ENCODE measurements at regions not wholly inside any gene's neighbourhood (a gene's known extent, or its start where the extent isn't known, plus 50 kb on each side); places are given as distances from the start of the nearest gene placed in this dataset.

DNA sequence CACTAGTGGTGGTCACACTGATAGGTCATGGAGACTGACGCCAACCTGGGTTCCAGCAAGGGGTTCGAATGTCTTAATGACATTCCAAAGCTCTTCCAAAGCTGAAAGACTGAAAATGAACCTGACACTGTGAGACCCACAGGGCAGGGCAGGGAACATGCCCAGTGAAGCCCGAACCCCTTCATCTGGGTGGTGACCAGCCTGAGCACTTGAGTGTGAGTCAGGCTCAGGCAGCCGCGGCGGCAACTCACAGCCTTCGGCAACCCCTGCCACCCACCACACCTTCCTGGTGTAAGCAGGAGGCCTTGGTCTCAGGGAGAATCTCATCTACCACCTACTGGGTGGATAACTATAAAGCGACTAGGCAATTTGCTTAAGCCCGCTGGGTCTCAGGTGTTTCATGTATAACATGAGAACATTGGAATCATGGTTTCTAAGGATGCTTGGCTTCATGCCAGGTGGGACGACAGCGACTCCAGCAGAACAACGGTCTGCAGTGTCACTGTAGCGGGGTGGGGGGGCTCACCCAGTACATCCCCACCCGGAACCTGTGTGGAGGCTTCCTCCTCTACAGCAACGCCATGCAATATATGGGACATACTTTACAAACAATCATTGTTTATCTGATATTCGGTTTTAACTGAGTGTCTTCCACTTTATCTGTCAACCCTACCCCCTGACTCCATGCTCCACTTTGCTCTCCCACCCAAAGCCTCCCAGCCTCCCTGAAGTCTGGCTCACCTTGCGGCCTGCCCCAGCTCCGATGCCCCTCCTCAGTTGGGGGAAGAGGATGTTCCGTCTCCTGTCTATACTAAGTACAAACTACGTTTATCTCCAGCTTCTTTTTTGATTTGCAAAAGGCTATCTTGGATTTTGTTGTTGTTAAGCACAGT is 125.0 kb upstream of the MEF2A start:
- DNase-seq = no peak

DNA sequence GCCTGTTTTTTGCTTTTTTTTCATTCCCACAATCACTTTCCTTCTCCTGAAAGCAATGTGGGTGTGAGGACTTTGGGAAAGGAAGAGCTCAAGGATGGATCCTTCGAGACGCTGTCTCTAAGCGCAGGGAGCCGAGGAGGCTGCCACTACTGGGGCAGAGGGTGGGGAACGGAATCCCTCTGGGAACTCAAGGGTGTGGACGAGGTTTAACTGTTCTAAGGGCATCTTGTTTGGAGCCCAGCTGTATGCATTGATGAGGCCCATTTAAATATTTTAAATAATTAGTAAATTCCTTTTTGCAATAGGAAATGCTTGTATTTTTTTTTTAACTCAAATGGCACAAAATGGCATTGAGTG is 124.4 kb upstream of the MEF2A start:
- DNase-seq = no peak

DNA sequence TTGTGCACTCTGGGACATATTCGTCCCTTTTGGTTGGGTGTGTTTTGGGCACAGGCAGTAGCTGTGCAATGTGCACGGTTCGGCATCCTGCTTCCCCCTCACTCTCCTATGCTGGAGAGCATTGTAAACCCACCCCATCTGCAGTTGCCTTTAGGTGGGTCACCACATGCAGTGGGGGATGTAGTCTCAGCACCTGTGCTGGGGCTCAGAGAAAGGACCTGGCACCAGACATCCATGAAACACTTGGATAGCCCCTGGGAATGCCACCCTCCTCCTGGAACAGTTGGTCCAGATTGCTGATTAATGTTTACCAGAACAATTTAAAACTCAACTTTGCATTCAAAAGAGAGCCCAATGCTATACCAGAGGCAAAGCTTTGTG is 123.9 kb upstream of the MEF2A start:
- DNase-seq = no peak

GRCh38 chr15:99442252-99442897 is 123.4 kb upstream of the MEF2A start:
- no peak for DNase-seq

GRCh38 chr15:99443056-99443756 is 122.6 kb upstream of the MEF2A start:
- DNase-seq = no peak

DNA sequence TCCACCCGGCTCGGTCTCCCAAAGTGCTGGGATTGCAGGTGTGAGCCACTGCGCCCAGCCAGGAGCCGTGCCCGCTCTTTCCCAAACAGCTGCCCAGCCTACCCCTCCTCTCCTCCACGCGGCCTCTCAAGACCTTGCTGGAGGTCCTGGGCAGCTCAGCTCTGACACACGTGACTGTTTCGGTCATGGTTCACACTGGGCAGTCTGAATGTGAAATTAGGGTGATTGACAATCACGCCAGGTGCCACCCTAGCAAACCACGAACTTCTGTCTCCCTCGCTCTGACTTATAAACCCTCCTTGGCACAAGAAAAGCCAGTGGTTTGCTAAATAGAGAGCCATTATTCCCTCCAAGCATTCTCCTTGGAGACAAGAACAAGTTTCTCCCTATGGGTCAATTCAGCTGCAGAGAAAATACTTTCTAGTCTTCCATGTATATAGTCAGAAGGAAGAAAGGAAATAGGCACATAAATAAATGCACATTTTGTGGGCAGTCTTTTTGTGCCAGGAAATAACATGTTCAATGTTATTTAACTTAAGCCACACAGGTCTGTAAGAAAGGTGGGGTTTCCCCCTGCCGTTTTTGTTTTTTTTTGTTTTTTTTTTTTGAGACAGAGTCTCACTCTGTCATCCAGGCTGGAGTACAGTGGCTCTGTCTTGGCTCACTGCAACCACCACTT is 121.9 kb upstream of the MEF2A start:
- no peak for DNase-seq

GRCh38 chr15:99445272-99445850 is 120.4 kb upstream of the MEF2A start:
- no peak for DNase-seq

- DNase-seq = no peak
Observed at GRCh38 chr15:99446565-99447496, 119.0 kb upstream of the MEF2A start.

DNA sequence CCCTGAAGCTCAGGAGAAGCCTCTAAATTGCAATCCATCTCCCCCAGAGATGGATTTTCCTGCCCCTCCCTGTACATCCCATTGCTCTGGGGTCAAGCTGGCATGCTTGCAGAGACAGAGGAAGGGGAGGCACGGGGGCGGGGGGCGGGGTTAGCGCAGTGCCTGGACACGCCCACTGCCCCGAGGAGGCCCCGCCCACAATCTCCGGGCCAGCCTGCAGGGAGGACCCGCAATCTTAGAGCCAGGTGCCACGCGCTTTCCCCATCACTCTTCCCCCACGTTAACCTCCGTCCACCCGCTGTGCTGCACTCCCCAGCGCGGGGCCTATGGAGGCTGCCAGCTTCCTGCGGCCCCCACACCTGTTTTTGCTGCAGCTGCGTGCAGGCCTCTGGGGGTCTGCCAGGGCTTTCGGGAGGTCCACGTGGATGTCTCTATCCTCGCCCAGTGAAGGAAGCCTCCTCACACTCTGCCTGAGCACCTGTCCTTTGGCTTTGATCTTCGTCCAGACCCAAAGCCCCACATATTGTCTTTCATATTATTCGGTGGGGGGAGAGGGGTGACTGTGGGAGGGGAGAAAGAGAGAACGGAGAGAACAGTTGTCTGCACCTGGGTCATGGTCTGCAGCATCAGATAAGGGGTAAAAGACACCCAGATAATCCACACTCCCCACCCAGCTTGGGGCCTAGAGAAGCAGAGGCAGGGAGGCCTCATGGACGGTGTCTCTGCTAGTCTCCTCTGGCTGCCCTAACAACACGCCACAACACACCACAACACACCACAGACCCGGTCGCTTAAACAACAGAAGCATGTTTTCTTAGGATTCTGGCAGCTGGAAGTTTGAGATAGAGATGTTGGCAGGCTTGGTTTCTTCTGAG is 118.0 kb upstream of the MEF2A start:
- peak in 1 of 4 experiments; percentile 16 for DNase-seq

- DNase-seq = no peak
Observed at GRCh38 chr15:99449514-99449913, 116.3 kb upstream of the MEF2A start.

DNA sequence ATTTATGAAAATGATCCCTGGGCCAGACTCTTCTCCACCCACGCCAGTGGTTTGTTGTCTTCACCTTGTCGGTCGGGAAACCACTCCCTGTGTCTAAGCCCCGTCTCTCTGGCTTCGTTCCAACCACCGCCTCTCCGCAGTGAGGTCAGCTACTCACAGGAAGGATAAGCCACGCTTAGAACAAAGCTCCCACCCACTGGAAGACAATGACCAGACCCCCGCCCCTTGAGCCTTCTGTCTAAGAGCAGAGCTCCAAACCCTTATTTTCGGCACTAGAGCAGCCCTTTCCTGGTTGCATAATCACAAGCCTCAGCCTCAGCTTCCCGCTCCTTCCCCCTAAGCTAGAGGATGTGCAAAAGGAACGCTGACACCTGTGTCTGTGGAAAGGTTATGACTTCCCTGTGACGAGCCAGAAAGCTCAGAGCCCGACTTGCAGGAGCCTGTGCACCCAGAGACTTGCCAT is 114.9 kb upstream of the MEF2A start:
- peak in 2 of 4 experiments; percentile 27 to 33 for DNase-seq

DNA sequence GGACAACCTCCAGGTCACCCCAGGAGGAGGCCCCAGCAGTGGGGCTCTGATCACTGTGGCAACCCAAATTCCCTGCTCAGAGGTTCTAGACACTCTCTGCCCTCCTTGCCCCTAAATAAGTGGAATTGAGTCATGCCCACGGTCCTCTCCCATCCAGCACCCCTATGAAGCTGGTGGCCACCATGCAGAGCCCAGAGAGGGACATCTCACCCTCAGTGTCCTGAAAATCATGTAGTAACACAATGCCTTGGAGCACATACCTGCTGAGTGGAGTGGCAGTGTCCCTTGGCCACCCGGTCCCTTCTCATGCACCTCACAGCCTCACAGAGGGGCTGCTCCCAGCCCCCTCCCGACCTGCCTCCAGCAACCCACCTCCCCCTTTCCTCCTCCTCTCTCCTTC is 114.3 kb upstream of the MEF2A start:
- no peak for DNase-seq

DNA sequence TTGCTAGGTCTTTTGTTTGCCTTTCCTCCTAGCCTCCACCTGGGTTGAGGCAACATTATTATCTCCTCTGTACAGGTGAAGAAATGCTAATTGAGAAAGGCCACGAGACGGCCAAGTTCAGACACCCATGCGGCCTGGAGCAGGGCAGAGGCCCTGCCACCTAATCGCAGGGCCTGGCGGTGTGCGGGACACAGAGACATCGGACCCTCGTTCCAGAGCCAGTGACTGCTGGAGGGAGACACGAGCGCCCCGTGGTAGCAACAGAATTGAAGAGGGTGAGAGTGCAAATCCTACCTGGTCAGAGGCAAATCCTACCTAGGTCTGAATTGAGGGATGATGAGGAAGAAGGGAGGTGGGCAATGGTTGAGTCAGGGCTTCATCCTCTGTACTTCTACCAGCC is 113.8 kb upstream of the MEF2A start:
- no peak for DNase-seq

DNA sequence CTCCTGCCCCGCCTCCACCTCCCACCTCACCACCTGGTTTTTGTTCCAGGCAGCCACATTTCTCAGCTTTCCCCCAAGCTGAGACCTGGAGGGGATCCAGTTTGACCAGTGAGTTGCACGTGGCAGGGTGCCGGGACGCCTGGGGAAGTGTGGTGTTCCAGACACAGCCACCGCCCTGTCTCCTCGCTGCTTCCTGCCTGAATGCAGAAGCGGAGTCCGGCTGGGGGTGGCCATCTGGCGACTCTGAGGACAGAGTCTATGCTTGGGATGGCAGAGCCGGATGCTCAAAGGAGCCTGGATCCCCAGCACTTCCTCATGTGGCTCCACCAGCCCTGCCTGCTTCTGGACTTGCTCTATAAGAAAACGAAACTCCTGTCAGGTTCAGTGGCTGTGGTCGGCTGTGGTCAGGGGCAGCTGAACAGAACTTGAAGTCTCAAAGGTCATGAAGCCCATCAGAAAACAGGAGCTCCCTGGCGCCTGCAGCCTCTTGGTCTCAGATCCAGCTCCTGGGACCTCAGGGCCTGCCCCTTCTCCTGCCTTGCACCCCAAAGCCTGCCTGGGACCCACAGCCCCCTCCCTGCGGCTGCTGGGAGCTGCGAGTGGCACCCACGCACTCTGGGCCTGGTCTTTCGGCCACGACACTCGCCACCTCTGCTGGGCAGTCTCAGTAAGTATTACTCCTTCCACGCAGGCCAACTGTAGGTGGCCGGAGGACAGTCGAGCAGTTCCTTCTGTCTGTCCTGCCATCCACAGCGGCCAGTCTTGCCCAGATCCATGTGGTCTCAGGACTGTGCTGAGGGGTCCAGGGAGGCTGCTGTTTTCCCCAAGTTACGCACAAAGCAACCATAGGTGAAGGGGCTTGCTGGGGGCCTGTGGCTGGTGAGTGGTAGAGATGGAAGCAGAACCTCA is 112.8 kb upstream of the MEF2A start:
- DNase-seq = no peak

- DNase-seq = no peak
Observed at GRCh38 chr15:99453637-99454030, 112.2 kb upstream of the MEF2A start.

- no peak for DNase-seq
Observed at GRCh38 chr15:99454107-99454809, 111.5 kb upstream of the MEF2A start.

- DNase-seq = no peak
Observed at GRCh38 chr15:99454941-99455788, 110.6 kb upstream of the MEF2A start.

GRCh38 chr15:99455789-99456160 is 110.0 kb upstream of the MEF2A start:
- no peak for DNase-seq

All from activated naive CD4-positive, alpha-beta T cell (primary cell).